G401.6 (cell line): ENCODE measurements at regions not wholly inside any gene's neighbourhood (a gene's known extent, or its start where the extent isn't known, plus 50 kb on each side); places are given as distances from the start of the nearest gene placed in this dataset.
A peak's percentile ranks its signal among the peaks of the same experiment; 100 is the strongest.

ENCODE experiments used
- FAIRE-seq: peaks from 2 replicates; lab custom pipeline; 2012; peaks lifted over from hg19 to GRCh38; lab: Jason Lieb, UNC

GRCh38 chr11:29040489-29040888 lies 932.3 kb downstream of the METTL15 start:
- no peak for FAIRE-seq

DNA sequence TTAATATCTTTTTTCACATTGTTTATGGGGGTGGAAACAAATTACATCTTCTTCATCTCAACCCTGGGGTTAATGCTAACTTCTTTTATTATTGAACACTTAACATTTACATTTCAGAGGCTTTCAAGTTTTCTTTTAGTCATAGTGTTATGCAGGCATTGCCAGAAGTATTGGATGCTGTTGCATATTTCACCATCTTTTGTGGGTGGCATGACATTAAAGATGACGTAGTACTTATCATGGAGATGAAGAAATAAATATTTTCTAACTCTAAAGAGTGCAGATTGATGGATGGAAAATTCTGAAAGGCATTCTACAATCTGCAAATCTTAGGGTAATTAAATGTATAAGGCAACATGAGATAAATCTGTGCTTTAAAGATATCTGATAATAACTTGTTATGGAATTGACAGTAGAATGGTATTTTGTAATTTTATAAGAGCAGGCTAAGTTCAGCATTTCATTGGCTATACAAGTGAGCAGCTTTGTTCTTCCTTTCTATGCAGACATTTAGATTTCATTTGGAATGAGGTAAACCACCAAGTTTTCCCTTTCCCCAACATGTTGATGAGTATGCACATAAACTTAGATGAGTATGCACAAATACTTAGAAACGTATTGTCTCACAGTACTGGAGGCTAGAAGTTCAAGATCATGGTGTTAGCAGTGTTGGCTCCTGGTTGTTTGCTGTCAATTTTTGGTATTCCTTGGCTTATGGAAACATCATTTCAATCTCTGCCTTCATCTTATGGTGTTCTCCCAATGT lies 924.4 kb downstream of the METTL15 start:
- no peak for FAIRE-seq

DNA sequence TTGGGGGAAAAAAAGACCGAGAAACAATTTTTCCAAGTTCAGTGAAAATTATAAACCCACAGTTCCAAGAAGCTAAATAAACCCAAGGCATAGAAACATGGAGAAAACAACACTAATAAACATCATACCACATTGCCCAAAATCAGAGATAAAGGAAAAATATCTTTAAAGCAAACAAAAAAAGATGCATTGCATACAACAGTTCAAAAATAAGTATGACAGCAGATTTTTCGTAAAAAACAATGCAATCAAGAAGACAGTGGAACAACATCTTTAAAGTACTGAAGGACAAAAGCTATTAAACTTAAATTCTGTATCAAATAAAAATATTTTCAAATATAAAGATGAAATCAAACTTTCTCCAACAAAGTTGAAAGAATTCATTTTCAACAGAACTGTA lies 921.3 kb downstream of the METTL15 start:
- FAIRE-seq: peak; percentile 34

DNA sequence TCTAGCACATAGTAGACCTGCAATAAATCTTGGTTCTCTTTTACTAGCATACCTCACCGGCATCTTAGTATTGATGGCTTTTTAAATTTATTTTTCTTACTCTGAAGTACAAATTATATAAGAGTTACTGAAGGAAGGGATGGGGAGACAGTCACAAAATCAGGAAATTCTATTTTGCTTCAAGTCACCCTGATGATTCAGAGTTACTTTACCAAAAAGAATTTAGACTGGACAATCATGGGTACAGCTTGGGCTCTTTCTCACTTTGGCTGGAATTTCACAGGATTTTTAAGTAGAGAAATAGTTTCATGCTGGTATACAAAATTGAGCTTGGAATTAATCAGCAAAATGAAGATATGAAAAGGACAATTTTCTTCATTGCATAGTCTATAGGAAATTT lies 919.2 kb downstream of the METTL15 start:
- FAIRE-seq: no peak

- no peak for FAIRE-seq
These were observed 918.1 kb downstream of the METTL15 start for GRCh38 chr11:29026286-29026685.

DNA sequence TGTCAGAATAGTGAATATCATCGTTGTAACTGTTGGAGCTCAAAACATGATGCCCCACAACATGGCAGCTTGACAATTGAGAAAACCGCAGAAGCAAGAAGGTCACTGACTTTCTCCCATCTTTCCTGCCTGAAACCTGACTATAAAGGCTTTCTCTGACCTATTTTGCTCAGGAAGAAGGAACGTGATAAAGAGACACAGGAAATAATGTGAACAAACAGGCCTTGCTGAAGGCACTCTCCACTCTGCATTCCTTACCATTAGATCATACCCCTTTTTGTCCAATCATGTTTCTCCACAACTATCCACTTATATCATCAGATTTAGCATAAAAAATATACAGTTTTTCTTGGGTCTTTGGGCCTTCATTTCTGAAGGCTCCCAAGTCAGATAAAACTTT lies 916.8 kb downstream of the METTL15 start:
- FAIRE-seq: no peak

- FAIRE-seq: no peak
These were observed 916.2 kb downstream of the METTL15 start for GRCh38 chr11:29024386-29024785.

GRCh38 chr11:29023761-29024160 lies 915.6 kb downstream of the METTL15 start:
- FAIRE-seq: no peak

DNA sequence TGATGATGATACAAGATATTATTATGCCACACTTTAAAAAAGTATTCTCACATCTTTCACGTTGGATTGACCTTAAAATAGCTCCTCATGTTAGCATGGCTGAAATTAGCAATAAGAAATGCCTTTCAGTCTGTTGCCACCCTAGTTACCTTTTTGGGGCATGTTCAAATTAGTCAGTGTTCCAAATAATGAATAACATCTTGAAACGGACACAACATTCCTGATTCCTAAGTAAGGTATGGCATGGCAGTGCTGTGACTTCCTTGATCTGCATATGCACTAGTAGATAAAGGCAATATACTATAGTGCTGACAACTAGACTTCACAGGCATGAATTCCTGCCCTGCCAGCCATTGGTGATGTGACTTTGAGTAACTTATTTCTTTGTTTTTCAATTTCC lies 914.5 kb downstream of the METTL15 start:
- no peak for FAIRE-seq

- no peak for FAIRE-seq
These were observed 911.9 kb downstream of the METTL15 start for GRCh38 chr11:29019960-29020683.

DNA sequence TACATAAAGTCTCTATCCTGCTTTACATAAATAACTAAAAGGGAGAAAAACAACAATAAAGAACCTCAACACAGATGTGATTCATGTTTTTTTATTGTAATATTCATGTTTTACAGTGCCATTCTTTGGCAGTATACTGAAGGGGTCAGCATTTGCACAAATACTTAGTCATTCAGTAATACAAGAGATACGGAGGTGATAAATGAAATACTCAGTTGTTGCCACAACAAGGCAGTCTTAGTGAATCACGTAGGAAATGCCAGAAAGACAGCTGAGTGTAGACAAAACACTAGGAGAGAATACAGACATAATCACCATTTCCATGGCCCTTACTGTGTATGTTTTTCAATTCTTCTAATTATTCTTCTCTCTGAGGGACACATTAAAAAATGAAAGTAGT lies 910.4 kb downstream of the METTL15 start:
- no peak for FAIRE-seq

GRCh38 chr11:29017941-29018340 lies 909.8 kb downstream of the METTL15 start:
- FAIRE-seq: no peak

- no peak for FAIRE-seq
These were observed 904.3 kb downstream of the METTL15 start for GRCh38 chr11:29012507-29012906.

GRCh38 chr11:29009426-29009825 lies 901.2 kb downstream of the METTL15 start:
- FAIRE-seq: no peak

DNA sequence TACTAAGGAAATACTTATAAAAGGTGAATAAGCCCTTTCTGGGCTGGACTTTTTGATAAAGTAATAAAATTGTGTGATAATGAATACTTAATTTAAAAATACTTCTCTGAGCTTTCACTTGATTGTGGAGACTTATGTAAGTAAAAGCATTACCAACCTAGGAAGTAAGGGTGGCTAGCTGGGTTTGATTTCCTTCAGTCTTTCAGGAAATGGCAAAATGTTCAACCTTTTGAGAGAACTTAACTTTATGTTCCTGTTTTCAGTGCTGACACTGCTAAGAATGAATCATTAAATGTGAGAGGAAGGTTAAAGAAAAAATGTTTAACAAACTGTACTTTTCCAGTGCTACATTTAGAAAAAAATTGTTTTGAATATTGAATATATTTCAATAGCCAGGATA lies 900.3 kb downstream of the METTL15 start:
- no peak for FAIRE-seq

GRCh38 chr11:29006668-29007067 lies 898.5 kb downstream of the METTL15 start:
- FAIRE-seq: peak; percentile 53

DNA sequence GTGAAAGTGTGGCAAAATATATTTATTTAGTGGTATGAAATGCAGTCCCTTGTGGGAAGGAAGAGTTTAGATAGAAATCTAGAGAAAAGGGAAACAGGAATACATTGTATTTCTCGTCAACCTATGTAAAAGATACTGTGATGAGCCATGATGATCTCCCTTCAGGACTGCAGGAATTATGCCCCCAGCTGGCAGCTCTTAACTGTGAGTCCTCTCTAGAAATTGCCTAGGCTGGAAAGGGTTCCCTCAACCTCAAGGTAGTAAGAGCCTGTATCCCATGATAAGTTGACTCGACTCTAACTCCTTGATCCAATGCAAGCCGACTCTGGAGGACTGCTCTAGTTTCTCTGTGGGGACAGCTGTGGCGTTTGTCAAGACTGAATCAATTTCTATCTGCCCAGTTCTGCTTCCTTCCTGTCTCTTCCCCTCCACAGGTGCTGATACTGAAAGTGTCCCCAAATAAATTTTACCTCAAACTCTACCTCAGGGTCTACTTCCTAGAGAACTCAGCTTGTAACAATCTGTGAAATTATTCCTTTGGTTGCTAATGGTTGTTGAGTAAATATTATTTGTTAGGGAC lies 897.3 kb downstream of the METTL15 start:
- no peak for FAIRE-seq

DNA sequence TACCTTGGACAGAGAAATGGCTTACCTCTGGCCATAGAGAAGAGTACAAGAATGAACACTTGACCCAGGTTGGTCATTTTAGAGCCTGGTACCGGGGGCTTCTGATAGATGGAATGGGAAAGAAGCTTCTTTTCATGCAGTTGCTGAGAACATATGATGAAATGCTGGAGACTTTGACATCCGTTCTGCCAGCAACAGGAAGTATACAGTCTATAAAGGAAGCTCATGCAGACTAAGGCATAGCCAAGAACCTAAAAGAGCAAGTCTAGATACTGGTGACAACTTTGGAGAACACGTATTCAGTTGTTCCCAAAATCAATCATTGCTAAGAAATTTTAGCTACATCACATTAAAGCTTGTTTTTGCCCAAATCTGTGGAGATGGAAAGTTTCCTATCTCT lies 894.6 kb downstream of the METTL15 start:
- no peak for FAIRE-seq

GRCh38 chr11:28999620-29000019 lies 891.4 kb downstream of the METTL15 start:
- FAIRE-seq: no peak

GRCh38 chr11:28992996-28993395 lies 884.8 kb downstream of the METTL15 start:
- FAIRE-seq: no peak

GRCh38 chr11:28984231-28984630 lies 876.0 kb downstream of the METTL15 start:
- no peak for FAIRE-seq

- FAIRE-seq: no peak
These were observed 875.6 kb downstream of the METTL15 start for GRCh38 chr11:28983780-28984179.

- no peak for FAIRE-seq
These were observed 873.2 kb downstream of the METTL15 start for GRCh38 chr11:28981381-28981780.

- no peak for FAIRE-seq
These were observed 868.6 kb downstream of the METTL15 start for GRCh38 chr11:28976801-28977145.
